Testis (tissue), 2 donors: ENCODE measurements at regions not wholly inside any gene's neighbourhood (a gene's known extent, or its start where the extent isn't known, plus 50 kb on each side); places are given as distances from the start of the nearest gene placed in this dataset.

Experiments
- DNase-seq: peaks from one replicate; pipeline ENCODE4 v3.0.0-alpha.2; 2019
- H3K27ac ChIP-seq, 2 donors: fragments of 200-600 bp; sonication (generic); one replicate each; pipeline ENCODE4 v1.5.1; 2019
- H3K27me3 ChIP-seq: fragments of 200-600 bp; sonication (generic); one replicate; pipeline ENCODE4 v1.5.1; 2019
- H3K36me3 ChIP-seq: fragments of 200-600 bp; sonication (generic); one replicate; pipeline ENCODE4 v1.5.1; 2017; ENCODE audit warnings: low read depth; ENCODE audit errors: missing control alignments
- H3K4me1 ChIP-seq: fragments of 200-600 bp; sonication (generic); one replicate; pipeline ENCODE4 v1.5.1; 2019
- H3K4me3 ChIP-seq, 2 donors: fragments of 200-600 bp; sonication (generic); one replicate each; pipeline ENCODE4 v1.5.1; 2017 to 2019
- H3K9me3 ChIP-seq: fragments of 200-600 bp; sonication (generic); one replicate; pipeline ENCODE4 v1.5.1; 2017
- POLR2A ChIP-seq: fragments of 450-650 bp; IDR thresholded peaks from one replicate; pipeline ENCODE4 v1.6.1; 2017; ENCODE audit warnings: antibody characterized with exemption, mild to moderate bottlenecking, moderate library complexity
- WGBS, 2 donors: methylation state at CpG; one replicate each; pipeline ENCODE4 v1.1.5; 2018; 5-methylcytosine and 5-hydroxymethylcytosine counted together
- intact Hi-C: fragments of 100-400 bp; cut with DNase I; formaldehyde crosslinking; loops from one replicate; pipeline ENCODE4 v1.15.1; 2023; ENCODE audit warnings: low total_unique reads
- TF ChIP-seq, protein P1 (sequence below), 3 experiments: fragments of 450-650 bp in 2 of 3; fragments of 200-600 bp in 1 of 3; sonication (generic) in 1 of 3; IDR thresholded peaks; one replicate each; pipeline ENCODE4 v1.5.1; 2016 to 2019; ENCODE audit warnings: antibody characterized with exemption in 3 of 3, mild to moderate bottlenecking in 2 of 3, moderate library complexity in 1 of 3

DNA sequence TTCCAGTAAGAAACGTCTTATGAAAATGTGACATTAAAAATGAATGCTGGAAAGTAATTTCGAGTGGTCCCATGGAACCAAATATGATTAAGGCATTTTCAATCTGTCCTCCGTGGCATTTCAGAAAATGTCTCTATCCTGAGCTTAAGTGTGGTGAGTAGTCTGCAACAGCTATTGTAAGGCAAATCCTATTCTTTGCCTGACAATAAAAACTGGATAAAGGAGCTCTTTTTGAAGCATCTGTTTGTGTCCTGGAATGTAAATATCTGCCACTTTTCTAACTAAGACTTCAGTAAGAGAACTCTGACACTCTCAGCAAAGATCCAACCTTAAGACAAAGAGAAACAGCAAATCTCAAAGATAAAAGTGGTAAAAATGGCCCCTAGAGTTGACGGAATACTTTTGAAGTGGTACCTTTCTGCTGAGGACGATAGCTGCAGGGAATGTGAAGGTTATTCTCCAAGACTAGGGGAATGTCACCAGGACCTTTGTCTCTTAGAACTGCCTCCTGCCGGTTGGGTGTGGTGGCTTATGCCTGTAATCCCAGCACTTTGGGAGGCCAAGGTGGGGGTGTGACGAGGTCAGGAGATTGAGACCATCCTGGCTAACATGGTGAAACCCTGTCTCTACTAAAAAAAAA, 486.7 kb upstream of the ZP4 start:
- 74 to 75% methylated on average over 7 of the region's 7 CpGs for WGBS, 2 donors

DNA sequence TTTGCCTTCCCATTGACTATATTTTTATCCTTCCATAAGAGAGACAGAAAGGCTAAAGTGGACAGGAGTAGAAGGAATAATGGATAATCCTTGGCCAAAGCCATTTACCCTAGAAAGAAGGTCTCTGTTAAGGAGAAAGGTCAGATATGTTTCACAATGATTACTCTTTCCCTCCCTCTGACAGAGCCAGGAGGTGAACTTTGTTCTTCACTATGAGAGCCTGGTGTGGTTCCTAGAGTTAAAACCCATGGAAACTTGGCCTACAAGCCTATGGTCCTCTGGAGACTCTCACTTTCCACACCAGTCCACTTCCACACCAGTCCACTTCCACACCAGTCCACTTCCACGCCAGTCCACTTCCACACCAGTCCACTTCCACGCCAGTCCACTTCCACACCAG, 479.9 kb upstream of the ZP4 start:
- 89% methylated on average over 2 of the region's 2 CpGs for WGBS, 2 donors
- H3K36me3 ChIP-seq: no peaks in the 10 kb centered on the region
- no peak overlapping the region for H3K4me3 ChIP-seq
- no peaks in the 10 kb centered on the region for H3K9me3 ChIP-seq
- intact Hi-C loops: no loop called here
- no peak for DNase-seq
- H3K4me1 ChIP-seq: no peaks in the 10 kb centered on the region
- H3K27ac ChIP-seq: no peak overlapping the region
- no peak for TF ChIP-seq POLR2A
- TF ChIP-seq, protein P1, sequence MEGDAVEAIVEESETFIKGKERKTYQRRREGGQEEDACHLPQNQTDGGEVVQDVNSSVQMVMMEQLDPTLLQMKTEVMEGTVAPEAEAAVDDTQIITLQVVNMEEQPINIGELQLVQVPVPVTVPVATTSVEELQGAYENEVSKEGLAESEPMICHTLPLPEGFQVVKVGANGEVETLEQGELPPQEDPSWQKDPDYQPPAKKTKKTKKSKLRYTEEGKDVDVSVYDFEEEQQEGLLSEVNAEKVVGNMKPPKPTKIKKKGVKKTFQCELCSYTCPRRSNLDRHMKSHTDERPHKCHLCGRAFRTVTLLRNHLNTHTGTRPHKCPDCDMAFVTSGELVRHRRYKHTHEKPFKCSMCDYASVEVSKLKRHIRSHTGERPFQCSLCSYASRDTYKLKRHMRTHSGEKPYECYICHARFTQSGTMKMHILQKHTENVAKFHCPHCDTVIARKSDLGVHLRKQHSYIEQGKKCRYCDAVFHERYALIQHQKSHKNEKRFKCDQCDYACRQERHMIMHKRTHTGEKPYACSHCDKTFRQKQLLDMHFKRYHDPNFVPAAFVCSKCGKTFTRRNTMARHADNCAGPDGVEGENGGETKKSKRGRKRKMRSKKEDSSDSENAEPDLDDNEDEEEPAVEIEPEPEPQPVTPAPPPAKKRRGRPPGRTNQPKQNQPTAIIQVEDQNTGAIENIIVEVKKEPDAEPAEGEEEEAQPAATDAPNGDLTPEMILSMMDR (IDR thresholded peaks at IDR 0.05): no peak
- no peaks in the 10 kb centered on the region for H3K27me3 ChIP-seq

More for the DNA sequence above, 486.7 kb upstream of the ZP4 start:
- Histone ChIP-seq H3K9me3 (no peaks in the 10 kb centered on the region), H3K4me1 (no peaks in the 10 kb centered on the region), H3K36me3 (no peaks in the 10 kb centered on the region), H3K27me3 (no peaks in the 10 kb centered on the region), H3K4me3 (no peak overlapping the region), H3K27ac (no peak overlapping the region)
- no peak for TF ChIP-seq POLR2A
- TF ChIP-seq, protein P1 (IDR thresholded peaks at IDR 0.05): no peak
- no peak for DNase-seq
- intact Hi-C loops: no loop called here

DNA sequence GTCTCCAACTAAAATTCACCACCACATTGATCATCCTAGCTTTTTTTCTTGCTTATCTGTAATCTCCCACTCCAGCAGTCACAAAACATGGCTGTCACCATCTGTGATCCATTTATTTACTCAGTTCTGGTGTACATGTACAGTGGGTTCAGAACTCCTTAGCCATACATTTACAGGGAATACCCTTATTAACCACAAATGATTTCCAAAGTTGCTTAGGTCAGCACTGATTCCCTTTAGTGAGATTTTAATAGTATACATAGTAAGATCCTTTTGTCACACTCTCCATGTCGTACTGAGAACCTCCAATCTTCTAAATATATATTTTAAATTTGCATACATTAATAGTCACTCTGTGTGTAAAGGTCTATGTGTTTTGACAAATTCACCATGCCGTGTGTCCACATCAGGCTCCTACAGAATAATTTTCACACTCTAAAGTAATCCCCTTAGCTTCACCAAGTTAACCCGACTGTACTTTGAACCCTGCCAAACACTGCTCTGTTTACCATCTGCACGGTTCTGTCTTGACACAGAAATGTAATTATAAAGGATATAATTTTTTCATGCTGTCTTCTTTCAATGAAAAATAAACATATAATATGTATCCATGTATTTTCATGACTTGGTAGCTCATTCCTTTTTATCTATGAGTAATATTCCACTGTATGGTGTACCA, 473.6 kb upstream of the ZP4 start:
- Histone ChIP-seq H3K27me3 (no peaks in the 10 kb centered on the region), H3K4me3 (no peak overlapping the region), H3K4me1 (no peaks in the 10 kb centered on the region), H3K9me3 (no peaks in the 10 kb centered on the region), H3K36me3 (no peaks in the 10 kb centered on the region), H3K27ac (no peak overlapping the region)
- intact Hi-C loops: no loop called here
- TF ChIP-seq POLR2A: no peak
- TF ChIP-seq, protein P1 (IDR thresholded peaks at IDR 0.05): no peak
- WGBS, 2 donors: 85 to 93% methylated on average over 4 of the region's 4 CpGs
- no peak for DNase-seq

DNA sequence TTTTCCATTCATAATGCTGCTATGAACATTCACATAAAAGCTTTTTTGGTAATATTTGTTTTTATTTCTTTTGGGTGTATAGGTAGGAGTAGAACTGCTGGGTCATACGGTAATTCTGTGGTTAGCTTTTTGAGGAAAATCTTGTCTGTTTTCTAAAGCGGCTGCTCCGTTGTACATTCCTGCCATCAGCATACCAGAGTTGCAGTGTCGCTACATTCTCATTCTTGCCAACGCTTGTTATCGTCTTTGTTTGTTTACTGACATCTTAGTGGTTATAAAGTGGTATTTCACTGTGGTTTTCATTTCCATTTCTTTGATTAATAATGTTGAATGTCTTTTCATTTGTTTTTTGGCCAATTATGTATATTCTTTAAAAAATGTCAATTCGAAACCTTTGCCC, 469.8 kb upstream of the ZP4 start:
- intact Hi-C loops: no loop called here
- Histone ChIP-seq H3K9me3 (no peaks in the 10 kb centered on the region), H3K36me3 (no peaks in the 10 kb centered on the region), H3K27ac (no peak overlapping the region), H3K27me3 (no peaks in the 10 kb centered on the region), H3K4me3 (no peak overlapping the region), H3K4me1 (no peaks in the 10 kb centered on the region)
- TF ChIP-seq, protein P1 (IDR thresholded peaks at IDR 0.05): no peak
- no peak for TF ChIP-seq POLR2A
- 83 to 86% methylated on average over 7 of the region's 7 CpGs for WGBS, 2 donors
- DNase-seq: no peak

DNA sequence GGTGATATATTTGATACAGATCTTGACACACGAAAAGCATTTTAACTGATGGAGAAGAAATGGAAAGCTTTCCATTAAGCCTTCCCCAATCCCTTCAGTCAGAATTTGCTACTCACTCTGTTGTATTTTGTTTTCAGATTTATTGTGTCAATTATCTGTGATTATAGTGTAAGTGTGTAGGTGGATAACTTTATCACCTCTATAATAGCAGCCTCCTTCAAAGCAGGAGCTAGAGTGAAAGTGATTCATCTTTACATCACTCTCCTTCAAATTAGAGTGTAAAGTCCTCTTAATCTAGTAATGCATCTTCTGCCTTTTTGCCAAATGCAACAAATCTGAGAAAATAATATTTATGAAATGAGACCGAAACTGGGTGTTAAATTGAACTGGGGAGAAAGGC, 459.7 kb upstream of the ZP4 start:
- no peak overlapping the region for H3K27ac ChIP-seq
- no peak for DNase-seq
- intact Hi-C loops: no loop called here
- no peaks in the 10 kb centered on the region for H3K36me3 ChIP-seq
- H3K9me3 ChIP-seq: no peaks in the 10 kb centered on the region
- no peak overlapping the region for H3K4me3 ChIP-seq
- H3K27me3 ChIP-seq: no peaks in the 10 kb centered on the region
- no peaks in the 10 kb centered on the region for H3K4me1 ChIP-seq
- 78 to 87% methylated on average over 2 of the region's 2 CpGs for WGBS, 2 donors
- TF ChIP-seq, protein P1 (IDR thresholded peaks at IDR 0.05): no peak
- no peak for TF ChIP-seq POLR2A
